ENCODE measurements at regions not wholly inside any gene's neighbourhood (a gene's known extent, or its start where the extent isn't known, plus 50 kb on each side); places are given as distances from the start of the nearest gene placed in this dataset.
A peak's percentile ranks its signal among the peaks of the same experiment; 100 is the strongest.

DNA sequence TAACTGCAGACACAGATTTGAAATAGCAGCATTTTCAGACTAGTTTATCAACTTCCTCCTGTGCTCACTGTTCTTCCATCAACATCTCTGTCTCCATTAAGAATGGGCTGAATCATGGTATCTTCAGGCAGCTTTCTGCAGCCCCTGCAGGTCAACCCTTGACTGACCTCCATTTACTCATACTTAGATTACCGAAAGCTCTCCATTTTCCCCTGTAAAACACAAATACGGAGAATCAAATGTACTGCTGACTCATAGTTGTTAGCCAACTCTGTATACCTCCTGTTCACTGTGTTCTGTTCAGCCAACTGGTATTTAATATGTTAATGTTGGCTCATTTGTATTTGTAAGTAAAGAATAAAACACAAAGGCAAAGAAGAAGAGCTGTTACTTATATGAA is 364.0 kb downstream of the CASP12 start:
- DNase-seq (ENCODE audit: low read depth): peak; percentile 60
- TF ChIP-seq, protein P1, sequence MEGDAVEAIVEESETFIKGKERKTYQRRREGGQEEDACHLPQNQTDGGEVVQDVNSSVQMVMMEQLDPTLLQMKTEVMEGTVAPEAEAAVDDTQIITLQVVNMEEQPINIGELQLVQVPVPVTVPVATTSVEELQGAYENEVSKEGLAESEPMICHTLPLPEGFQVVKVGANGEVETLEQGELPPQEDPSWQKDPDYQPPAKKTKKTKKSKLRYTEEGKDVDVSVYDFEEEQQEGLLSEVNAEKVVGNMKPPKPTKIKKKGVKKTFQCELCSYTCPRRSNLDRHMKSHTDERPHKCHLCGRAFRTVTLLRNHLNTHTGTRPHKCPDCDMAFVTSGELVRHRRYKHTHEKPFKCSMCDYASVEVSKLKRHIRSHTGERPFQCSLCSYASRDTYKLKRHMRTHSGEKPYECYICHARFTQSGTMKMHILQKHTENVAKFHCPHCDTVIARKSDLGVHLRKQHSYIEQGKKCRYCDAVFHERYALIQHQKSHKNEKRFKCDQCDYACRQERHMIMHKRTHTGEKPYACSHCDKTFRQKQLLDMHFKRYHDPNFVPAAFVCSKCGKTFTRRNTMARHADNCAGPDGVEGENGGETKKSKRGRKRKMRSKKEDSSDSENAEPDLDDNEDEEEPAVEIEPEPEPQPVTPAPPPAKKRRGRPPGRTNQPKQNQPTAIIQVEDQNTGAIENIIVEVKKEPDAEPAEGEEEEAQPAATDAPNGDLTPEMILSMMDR (IDR thresholded peaks at IDR 0.05; ENCODE audit: insufficient read depth, low read depth, low read length, missing control alignments): no peak

DNA sequence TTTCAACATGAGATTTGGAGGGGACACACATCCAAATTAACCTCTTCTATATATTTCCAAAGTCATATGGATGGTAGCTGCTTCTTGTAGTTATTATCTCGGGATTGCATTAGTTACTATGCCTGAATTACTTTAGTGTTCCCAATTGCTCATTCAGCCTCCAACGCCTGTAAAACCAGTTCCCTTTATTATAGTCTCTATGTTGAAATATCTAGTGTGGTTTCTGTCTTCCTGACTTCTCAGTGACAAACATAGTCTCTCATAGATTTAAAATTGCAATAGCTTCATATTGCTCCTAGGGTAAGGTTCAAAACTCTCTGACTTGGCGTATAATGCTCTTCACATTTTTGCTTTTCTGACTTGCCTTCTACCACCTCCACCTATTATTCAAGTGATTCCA is 366.4 kb downstream of the CASP12 start:
- TF ChIP-seq, protein P1 (IDR thresholded peaks at IDR 0.05; ENCODE audit: insufficient read depth, low read depth, low read length, missing control alignments): no peak
- peak; percentile 69 for DNase-seq (ENCODE audit: low read depth)
- no peak overlapping the region for H3K4me3 ChIP-seq (ENCODE audit: low read length)

More for the DNA sequence above, 364.0 kb downstream of the CASP12 start:
- H3K4me3 ChIP-seq (ENCODE audit: low read length): no peak overlapping the region

DNA sequence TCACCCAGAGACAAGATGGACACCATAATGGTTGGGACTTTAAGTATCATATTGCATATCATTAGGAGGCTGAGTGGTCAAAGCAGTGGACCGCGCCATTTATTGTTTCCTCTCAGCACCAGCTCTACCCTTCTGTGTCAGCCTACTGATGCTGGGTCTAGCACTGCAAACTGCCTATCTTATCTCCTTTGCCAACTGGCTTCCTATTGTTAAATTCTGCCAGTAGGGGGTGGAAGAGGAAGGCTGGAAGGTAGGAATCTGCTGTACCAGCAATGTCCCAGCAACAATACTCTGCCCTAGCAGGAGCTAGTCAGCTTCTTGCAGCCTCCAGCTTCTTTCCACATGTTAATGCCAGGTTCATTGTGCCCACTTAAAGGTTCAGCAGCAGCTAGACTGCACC is 367.1 kb upstream of the PDGFD start:
- TF ChIP-seq, protein P1 (IDR thresholded peaks at IDR 0.05; ENCODE audit: insufficient read depth, low read depth, low read length, missing control alignments): peak; percentile 27
- peak; percentile 28 for DNase-seq (ENCODE audit: low read depth)
- no peak overlapping the region for H3K4me3 ChIP-seq (ENCODE audit: low read length)

DNA sequence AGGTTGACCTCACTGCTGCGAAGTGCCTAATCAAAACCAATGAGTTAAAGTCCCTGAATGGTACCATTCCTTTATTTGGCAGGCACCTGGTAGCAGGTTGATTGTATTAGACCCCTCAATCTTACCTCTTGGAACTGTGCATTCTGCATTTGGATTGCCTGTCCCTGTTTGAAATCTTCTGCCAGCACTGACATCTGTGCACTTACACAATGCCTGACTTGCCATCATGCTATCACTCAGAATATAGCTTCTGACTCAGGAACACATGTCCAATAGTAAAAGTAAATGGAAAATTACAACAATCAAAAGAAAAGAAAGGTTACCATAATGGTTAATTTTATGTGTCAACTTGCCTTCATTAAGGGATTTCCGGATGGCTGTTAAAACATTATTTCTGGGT is 366.0 kb upstream of the PDGFD start:
- H3K4me3 ChIP-seq (ENCODE audit: low read length): no peak overlapping the region
- peak; percentile 9 for DNase-seq (ENCODE audit: low read depth)
- TF ChIP-seq, protein P1 (IDR thresholded peaks at IDR 0.05; ENCODE audit: insufficient read depth, low read depth, low read length, missing control alignments): no peak

DNA sequence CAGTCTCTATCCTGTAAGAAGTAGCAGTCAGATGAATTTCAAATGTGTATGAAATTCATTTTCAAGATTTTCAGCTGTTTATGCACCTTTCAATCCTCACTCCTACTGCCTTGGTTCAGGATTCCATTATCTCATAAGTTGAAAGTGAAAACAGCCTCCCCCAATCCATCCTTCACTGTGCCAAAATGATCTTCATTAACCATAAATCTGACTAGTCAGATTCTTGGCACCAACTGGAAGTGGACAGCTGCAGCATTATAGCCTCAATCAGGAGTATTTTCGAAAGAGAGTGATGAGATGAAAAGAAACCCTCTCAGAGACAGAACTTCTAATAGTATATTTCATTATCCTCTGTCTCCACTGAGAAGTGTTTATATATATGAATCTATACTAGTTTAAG is 365.3 kb upstream of the PDGFD start:
- no peak for DNase-seq (ENCODE audit: low read depth)
- H3K4me3 ChIP-seq (ENCODE audit: low read length): no peak overlapping the region
- TF ChIP-seq, protein P1 (IDR thresholded peaks at IDR 0.05; ENCODE audit: insufficient read depth, low read depth, low read length, missing control alignments): no peak

DNA sequence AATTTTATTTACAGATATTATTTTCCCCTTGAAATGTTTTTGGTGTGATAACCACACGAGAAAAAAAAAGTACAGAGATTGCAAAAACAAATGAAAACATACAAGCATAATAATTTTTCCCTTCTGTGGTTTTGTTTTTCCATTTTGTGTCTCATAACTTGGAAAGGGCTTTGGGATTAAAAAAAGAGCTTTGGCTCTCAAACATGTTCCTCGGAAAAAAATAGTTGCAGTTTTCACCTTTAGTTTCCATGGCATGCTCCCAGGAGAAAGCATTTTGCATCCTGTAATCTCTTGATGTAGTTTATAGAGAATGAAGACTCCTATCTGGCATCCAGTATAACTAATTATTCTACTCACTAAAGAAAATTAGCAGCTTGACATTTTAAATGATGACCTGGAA is 362.1 kb upstream of the PDGFD start:
- DNase-seq (ENCODE audit: low read depth): no peak
- TF ChIP-seq, protein P1 (IDR thresholded peaks at IDR 0.05; ENCODE audit: insufficient read depth, low read depth, low read length, missing control alignments): no peak
- no peak overlapping the region for H3K4me3 ChIP-seq (ENCODE audit: low read length)

DNA sequence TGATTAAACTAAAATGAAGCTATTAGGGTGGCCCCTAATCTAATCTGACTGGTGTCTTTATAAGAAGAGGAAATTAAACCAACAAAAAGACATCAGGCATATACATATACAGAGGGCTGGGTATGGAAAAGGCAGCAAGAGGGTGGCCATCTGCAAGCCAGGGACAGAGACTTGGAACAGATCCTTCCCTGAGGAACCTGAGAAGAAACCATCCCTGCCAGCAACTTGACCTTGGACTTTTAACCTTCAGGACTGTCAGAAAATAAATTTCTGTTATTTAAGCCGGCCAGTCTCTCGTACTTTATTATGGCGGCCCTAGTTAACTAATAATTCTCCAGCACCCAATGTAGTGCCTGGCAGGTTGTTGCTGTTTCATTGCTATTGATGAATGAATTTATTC is 361.5 kb upstream of the PDGFD start:
- TF ChIP-seq, protein P1 (IDR thresholded peaks at IDR 0.05; ENCODE audit: insufficient read depth, low read depth, low read length, missing control alignments): no peak
- no peak overlapping the region for H3K4me3 ChIP-seq (ENCODE audit: low read length)
- DNase-seq (ENCODE audit: low read depth): no peak
